ENCODE measurements at regions not wholly inside any gene's neighbourhood (a gene's known extent, or its start where the extent isn't known, plus 50 kb on each side); places are given as distances from the start of the nearest gene placed in this dataset.

DNA sequence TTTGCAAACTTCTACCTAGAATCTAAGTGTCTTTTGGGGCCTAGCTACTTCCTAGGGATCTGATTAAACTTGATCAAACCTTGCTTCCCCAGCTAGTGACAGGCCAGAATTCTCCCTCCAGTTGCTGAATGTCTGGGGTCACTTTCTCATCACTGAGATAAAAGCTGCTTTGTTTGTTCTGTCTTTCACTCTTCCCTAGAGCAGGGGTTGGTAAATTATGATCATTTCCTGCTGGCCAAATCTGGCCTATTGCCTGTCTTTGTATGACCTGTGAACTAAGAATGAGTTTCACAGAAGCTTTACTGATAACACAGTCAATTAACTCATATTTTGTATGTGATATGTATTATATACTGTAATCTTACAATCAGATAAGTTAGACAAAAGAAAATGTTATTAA is 157.8 kb upstream of the AADAT start:
- Histone ChIP-seq H3K36me3 (ENCODE audit: control insufficient read depth, insufficient read depth, low read length) (no peaks in the 10 kb centered on the region), H3K4me1 (ENCODE audit: control insufficient read depth, insufficient read depth, low read length) (peaks cover 8% of the 10 kb centered on the region), H3K4me3 (ENCODE audit: low read depth, low read length) (no peak overlapping the region), H3K27me3 (ENCODE audit: control insufficient read depth, insufficient read depth, low read length) (no peaks in the 10 kb centered on the region), H3K9me3 (ENCODE audit: control insufficient read depth, insufficient read depth, low read length) (no peaks in the 10 kb centered on the region), H3K9ac (ENCODE audit: low read depth, low read length) (no peak overlapping the region)

DNA sequence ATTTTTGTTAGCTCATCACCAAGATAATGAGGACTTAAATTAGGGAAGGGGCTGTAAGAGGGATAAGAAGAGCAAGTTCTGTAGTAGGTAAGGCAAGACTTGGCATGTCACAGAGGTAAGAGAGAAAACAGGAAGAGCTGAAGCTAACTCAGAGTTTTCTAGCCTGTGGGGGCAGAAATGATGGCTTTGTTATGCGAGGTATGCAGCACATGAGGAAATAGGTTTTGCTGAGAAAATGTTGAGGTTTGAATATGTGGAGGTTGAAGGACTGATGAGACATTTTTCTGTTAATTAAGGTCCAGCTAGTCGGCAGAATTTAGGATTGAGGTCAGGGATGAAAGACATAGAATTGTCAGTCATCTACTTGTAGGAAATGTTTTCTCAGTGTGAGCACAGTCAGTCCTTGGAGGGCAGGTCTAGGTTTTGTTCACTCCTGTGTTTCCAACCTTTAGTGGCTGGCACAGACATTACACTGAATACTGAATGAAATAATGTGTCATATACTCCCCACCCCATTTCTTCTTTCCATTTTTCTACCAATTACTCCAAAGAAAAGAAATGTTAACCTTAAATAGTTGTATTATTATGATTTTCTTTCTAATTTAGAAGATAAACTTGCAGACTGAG is 154.0 kb upstream of the AADAT start:
- H3K9ac ChIP-seq (ENCODE audit: low read depth, low read length), result no peak overlapping the region
- H3K4me3 ChIP-seq (ENCODE audit: low read depth, low read length), result no peak overlapping the region
- H3K4me1 ChIP-seq (ENCODE audit: control insufficient read depth, insufficient read depth, low read length), result peaks cover 8% of the 10 kb centered on the region
- H3K36me3 ChIP-seq (ENCODE audit: control insufficient read depth, insufficient read depth, low read length), result no peaks in the 10 kb centered on the region
- no peaks in the 10 kb centered on the region for H3K27me3 ChIP-seq (ENCODE audit: control insufficient read depth, insufficient read depth, low read length)
- H3K9me3 ChIP-seq (ENCODE audit: control insufficient read depth, insufficient read depth, low read length), result no peaks in the 10 kb centered on the region

DNA sequence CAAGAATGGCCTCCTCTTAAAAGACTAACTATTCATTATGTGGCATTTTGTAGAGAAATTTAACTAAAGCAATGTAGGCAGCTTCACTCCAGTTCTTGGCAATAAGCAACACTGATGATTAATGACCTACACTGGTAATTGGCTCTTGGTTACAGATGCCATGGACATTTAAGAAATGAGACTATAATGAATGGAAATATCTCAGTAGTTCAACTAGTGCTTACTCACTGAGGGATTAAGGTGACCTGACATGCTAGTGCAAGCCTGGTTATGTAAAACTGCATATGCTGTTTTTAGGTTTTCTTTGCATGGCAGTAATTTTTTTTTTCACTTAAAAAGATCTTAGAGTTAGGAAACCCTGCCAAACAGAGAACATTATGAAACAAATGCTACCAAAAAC is 152.7 kb upstream of the AADAT start:
- no peak overlapping the region for H3K9ac ChIP-seq (ENCODE audit: low read depth, low read length)
- no peak overlapping the region for H3K4me3 ChIP-seq (ENCODE audit: low read depth, low read length)
- H3K9me3 ChIP-seq (ENCODE audit: control insufficient read depth, insufficient read depth, low read length), result no peaks in the 10 kb centered on the region
- no peaks in the 10 kb centered on the region for H3K27me3 ChIP-seq (ENCODE audit: control insufficient read depth, insufficient read depth, low read length)
- no peaks in the 10 kb centered on the region for H3K36me3 ChIP-seq (ENCODE audit: control insufficient read depth, insufficient read depth, low read length)
- peaks cover 8% of the 10 kb centered on the region for H3K4me1 ChIP-seq (ENCODE audit: control insufficient read depth, insufficient read depth, low read length)

DNA sequence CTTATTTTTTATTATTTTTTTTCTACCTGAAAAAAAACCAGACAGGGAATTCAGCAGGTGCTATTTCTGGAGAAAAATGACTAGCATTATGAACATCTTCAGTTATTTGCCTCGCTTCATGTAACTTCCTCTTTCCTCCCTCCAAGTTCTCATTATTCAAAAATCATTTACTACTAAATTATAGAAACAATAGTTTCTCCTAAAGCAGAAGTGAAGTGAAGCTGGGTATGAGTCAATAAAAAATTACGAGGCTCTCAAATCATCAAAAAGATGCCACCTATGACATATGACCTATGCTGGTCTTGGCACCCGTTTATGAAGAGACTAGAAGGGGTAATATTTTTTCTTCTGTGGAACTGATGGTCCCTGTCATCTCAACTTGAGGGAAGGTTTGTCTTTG is 145.0 kb upstream of the AADAT start:
- H3K9ac ChIP-seq (ENCODE audit: low read depth, low read length), result no peak overlapping the region
- no peaks in the 10 kb centered on the region for H3K4me1 ChIP-seq (ENCODE audit: control insufficient read depth, insufficient read depth, low read length)
- H3K4me3 ChIP-seq (ENCODE audit: low read depth, low read length), result no peak overlapping the region
- no peaks in the 10 kb centered on the region for H3K9me3 ChIP-seq (ENCODE audit: control insufficient read depth, insufficient read depth, low read length)
- H3K27me3 ChIP-seq (ENCODE audit: control insufficient read depth, insufficient read depth, low read length), result no peaks in the 10 kb centered on the region
- no peaks in the 10 kb centered on the region for H3K36me3 ChIP-seq (ENCODE audit: control insufficient read depth, insufficient read depth, low read length)

DNA sequence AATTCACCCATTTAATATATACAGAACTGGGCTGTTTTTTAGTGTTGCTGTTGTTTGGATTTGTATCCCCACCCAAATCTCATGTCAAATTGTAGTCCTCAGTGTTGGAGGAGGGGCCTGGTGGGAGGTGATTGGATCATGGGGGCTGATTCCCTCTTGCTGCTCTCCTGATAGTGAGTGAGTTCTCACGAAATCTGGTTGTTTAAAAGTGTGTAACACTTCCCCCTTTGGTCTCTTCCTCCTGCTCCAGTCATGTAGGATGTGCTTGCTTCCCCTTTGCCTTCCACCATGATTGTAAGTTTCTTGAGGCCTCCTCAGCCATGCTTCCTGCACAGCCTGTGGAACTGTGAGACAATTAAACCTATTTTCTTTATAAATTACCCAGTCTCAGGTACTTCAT is 141.6 kb upstream of the AADAT start:
- H3K9me3 ChIP-seq (ENCODE audit: control insufficient read depth, insufficient read depth, low read length), result no peaks in the 10 kb centered on the region
- no peaks in the 10 kb centered on the region for H3K27me3 ChIP-seq (ENCODE audit: control insufficient read depth, insufficient read depth, low read length)
- H3K36me3 ChIP-seq (ENCODE audit: control insufficient read depth, insufficient read depth, low read length), result no peaks in the 10 kb centered on the region
- H3K4me3 ChIP-seq (ENCODE audit: low read depth, low read length), result no peak overlapping the region
- H3K4me1 ChIP-seq (ENCODE audit: control insufficient read depth, insufficient read depth, low read length), result peaks cover 6% of the 10 kb centered on the region
- no peak overlapping the region for H3K9ac ChIP-seq (ENCODE audit: low read depth, low read length)

DNA sequence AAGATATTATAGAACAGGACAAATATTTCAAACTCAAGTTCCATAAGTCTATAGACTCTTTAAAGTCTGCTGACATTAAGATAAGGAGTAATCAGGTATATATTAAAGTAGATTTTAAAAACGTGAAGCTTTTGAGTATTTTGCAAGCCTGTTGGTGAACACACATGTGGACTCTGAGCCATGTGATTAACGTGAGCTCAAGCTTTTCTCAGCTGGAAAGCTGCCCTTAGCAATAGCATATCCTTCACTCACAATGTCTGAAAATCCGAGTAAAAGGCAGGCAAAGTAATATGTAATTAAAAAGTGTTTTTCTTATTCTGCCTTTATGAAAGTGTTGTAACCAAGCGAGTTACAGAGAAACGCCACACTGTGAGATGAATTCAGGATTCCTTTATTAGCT is 140.5 kb upstream of the AADAT start:
- Histone ChIP-seq H3K36me3 (ENCODE audit: control insufficient read depth, insufficient read depth, low read length) (no peaks in the 10 kb centered on the region), H3K9ac (ENCODE audit: low read depth, low read length) (no peak overlapping the region), H3K4me1 (ENCODE audit: control insufficient read depth, insufficient read depth, low read length) (peaks cover 6% of the 10 kb centered on the region), H3K9me3 (ENCODE audit: control insufficient read depth, insufficient read depth, low read length) (no peaks in the 10 kb centered on the region), H3K4me3 (ENCODE audit: low read depth, low read length) (no peak overlapping the region), H3K27me3 (ENCODE audit: control insufficient read depth, insufficient read depth, low read length) (no peaks in the 10 kb centered on the region)

DNA sequence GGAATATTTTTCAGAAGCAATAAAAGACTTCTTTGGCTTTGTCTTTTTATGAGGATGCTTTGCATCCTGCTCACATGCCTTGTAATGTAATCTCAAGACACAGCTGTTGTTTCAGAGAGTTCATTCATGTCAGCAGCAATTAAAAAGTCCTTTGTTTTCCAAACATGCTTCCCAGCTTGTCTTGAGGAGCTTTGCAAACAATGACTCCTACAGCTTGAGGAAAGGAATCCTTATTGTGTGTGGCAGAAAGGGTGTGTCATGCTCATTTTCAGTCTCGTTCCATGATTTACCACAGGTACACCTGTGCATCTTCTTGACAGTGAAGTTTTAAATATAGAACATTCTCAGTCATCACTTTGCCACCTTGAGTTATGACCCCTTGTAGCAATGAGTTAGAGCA is 139.2 kb upstream of the AADAT start:
- H3K27me3 ChIP-seq (ENCODE audit: control insufficient read depth, insufficient read depth, low read length), result no peaks in the 10 kb centered on the region
- peaks cover 6% of the 10 kb centered on the region for H3K4me1 ChIP-seq (ENCODE audit: control insufficient read depth, insufficient read depth, low read length)
- no peak overlapping the region for H3K4me3 ChIP-seq (ENCODE audit: low read depth, low read length)
- no peaks in the 10 kb centered on the region for H3K36me3 ChIP-seq (ENCODE audit: control insufficient read depth, insufficient read depth, low read length)
- H3K9me3 ChIP-seq (ENCODE audit: control insufficient read depth, insufficient read depth, low read length), result no peaks in the 10 kb centered on the region
- no peak overlapping the region for H3K9ac ChIP-seq (ENCODE audit: low read depth, low read length)

DNA sequence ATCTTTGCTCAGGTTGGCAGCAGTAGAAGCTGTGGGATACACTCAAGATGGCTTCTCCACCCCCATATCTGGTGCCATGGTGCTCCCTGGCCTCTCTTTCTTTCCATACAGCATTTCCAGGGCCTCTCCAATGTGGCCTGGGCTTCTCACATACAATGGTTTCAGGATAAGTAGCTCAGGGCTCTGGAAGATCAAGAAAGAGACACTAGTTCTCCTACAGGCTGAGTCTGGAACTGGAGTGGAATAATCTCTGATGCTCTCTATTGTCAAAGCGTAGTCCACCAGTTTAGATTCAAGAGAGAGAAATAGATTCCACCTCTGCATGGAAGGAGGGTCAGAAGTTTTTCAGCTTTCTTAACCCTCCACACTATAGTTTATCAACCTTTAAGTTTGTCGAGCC is 138.2 kb upstream of the AADAT start:
- no peaks in the 10 kb centered on the region for H3K36me3 ChIP-seq (ENCODE audit: control insufficient read depth, insufficient read depth, low read length)
- H3K4me1 ChIP-seq (ENCODE audit: control insufficient read depth, insufficient read depth, low read length), result peaks cover 6% of the 10 kb centered on the region
- H3K27me3 ChIP-seq (ENCODE audit: control insufficient read depth, insufficient read depth, low read length), result no peaks in the 10 kb centered on the region
- no peak overlapping the region for H3K4me3 ChIP-seq (ENCODE audit: low read depth, low read length)
- no peaks in the 10 kb centered on the region for H3K9me3 ChIP-seq (ENCODE audit: control insufficient read depth, insufficient read depth, low read length)
- H3K9ac ChIP-seq (ENCODE audit: low read depth, low read length), result no peak overlapping the region

DNA sequence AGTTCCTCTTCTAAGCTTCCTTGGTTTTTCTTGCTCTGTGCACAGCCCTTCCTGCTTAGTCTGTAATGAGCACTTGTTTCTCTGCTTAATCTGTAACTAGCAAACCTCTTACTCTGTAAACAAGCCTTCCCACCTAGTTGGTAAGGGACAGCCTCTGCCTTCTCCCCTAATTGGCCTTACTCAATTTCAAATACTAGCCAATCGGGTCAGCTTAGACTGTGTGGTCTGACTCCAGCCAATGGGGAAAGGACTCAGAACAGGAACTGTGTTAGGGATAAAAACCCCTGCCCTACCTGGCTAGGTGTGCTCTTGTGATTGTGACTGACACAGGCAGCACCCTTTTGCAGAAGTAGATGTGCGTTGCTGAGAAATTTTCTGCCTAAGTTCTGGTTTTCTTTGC is 136.5 kb upstream of the AADAT start:
- H3K4me3 ChIP-seq (ENCODE audit: low read depth, low read length), result no peak overlapping the region
- no peak overlapping the region for H3K9ac ChIP-seq (ENCODE audit: low read depth, low read length)
- H3K4me1 ChIP-seq (ENCODE audit: control insufficient read depth, insufficient read depth, low read length), result peaks cover 6% of the 10 kb centered on the region
- no peaks in the 10 kb centered on the region for H3K9me3 ChIP-seq (ENCODE audit: control insufficient read depth, insufficient read depth, low read length)
- no peaks in the 10 kb centered on the region for H3K36me3 ChIP-seq (ENCODE audit: control insufficient read depth, insufficient read depth, low read length)
- no peaks in the 10 kb centered on the region for H3K27me3 ChIP-seq (ENCODE audit: control insufficient read depth, insufficient read depth, low read length)

DNA sequence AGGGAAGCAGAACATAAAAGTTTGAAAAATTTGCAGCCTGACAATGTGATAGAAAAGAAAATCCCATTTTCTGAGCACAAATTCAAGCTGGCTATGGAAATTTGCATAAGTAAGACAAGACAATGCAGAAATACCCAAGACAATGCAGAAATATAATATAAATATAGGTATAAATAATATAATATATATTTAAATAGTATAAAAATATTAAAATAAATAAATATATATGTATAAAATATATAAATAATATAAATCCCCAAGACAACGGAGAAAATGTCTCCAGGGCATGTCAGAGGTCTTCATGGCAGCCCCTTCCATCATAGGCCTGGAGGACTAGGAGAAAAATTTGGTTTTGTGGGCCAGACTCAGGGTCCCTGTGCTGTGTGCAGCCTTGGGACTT is 125.0 kb upstream of the AADAT start:
- Histone ChIP-seq H3K9ac (ENCODE audit: low read depth, low read length) (no peak overlapping the region), H3K4me1 (ENCODE audit: control insufficient read depth, insufficient read depth, low read length) (no peaks in the 10 kb centered on the region), H3K4me3 (ENCODE audit: low read depth, low read length) (no peak overlapping the region), H3K9me3 (ENCODE audit: control insufficient read depth, insufficient read depth, low read length) (peaks cover 6% of the 10 kb centered on the region), H3K36me3 (ENCODE audit: control insufficient read depth, insufficient read depth, low read length) (no peaks in the 10 kb centered on the region), H3K27me3 (ENCODE audit: control insufficient read depth, insufficient read depth, low read length) (no peaks in the 10 kb centered on the region)

DNA sequence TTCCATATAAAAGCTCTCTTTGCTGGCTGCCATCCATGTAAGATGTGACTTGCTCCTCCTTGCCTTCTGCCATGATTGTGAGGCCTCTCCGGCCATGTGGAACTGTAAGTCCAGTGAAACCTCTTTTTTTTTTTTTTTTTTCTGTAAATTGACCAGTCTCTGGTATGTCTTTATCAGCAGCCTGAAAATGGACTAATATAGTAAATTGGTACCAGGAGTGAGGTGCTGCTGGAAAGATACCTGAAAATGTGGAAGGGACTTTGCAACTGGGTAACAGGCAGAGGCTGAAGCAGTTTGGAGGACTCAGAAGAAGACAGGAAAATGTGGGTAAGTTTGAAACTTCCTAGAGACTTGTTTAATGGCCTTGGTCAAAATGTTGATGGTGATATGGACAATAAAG is 124.3 kb upstream of the AADAT start:
- Histone ChIP-seq H3K36me3 (ENCODE audit: control insufficient read depth, insufficient read depth, low read length) (no peaks in the 10 kb centered on the region), H3K9ac (ENCODE audit: low read depth, low read length) (no peak overlapping the region), H3K4me3 (ENCODE audit: low read depth, low read length) (no peak overlapping the region), H3K4me1 (ENCODE audit: control insufficient read depth, insufficient read depth, low read length) (no peaks in the 10 kb centered on the region), H3K9me3 (ENCODE audit: control insufficient read depth, insufficient read depth, low read length) (peaks cover 6% of the 10 kb centered on the region), H3K27me3 (ENCODE audit: control insufficient read depth, insufficient read depth, low read length) (no peaks in the 10 kb centered on the region)

DNA sequence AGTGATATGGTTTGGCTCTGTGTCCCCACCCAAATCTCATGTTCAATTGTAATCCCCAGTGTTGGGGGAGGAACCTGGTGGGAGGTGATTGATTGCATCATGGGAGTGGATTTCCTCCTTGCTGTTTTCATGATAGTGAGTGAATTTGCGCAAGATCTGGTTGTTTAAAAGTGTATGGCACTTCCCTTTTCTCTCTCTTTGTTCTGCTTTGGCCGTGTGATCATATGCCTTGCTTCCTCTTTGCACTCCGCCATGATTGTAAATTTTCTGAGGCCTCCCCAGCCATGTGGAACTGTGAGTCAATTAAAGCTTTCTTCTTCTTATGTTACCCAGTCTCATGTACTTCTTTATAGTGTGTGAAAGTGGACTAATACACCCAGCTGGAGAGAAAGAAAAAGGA is 113.0 kb upstream of the AADAT start:
- no peak overlapping the region for H3K9ac ChIP-seq (ENCODE audit: low read depth, low read length)
- no peaks in the 10 kb centered on the region for H3K9me3 ChIP-seq (ENCODE audit: control insufficient read depth, insufficient read depth, low read length)
- H3K27me3 ChIP-seq (ENCODE audit: control insufficient read depth, insufficient read depth, low read length), result no peaks in the 10 kb centered on the region

More for the DNA sequence above, 113.0 kb upstream of the AADAT start:
- Histone ChIP-seq H3K4me3 (ENCODE audit: low read depth, low read length) (no peak overlapping the region), H3K36me3 (ENCODE audit: control insufficient read depth, insufficient read depth, low read length) (no peaks in the 10 kb centered on the region), H3K4me1 (ENCODE audit: control insufficient read depth, insufficient read depth, low read length) (no peaks in the 10 kb centered on the region)
